HepG2 (cell line): ENCODE measurements at regions not wholly inside any gene's neighbourhood (a gene's known extent, or its start where the extent isn't known, plus 50 kb on each side); places are given as distances from the start of the nearest gene placed in this dataset.

Experiments used
- ATAC-seq: fragments of 200-7000 bp; cut with Tn5 transposase; 3 replicates; pipeline ENCODE4 v1.9.1; 2020; ENCODE audit warnings: mild to moderate bottlenecking, moderate library complexity
- BruUV-seq: library from RNA; stranded (reverse); fragments of 400-500 nt; replicated peaks from 2 replicates; lab custom pipeline; 2021; lab: Mats Ljungman, UMichigan
- CTCF ChIA-PET: fragments of 300-600 bp; formaldehyde crosslinking; extraction: SDS; loops from one replicate; lab custom pipeline; 2021; ENCODE audit warnings: low total read pairs, inconsistent platforms, low intra/inter-chr PET ratio; lab: Yijun Ruan, JAX
- POLR2A ChIA-PET: fragments of 350-600 bp; sonication (Branson Sonifier 250); formaldehyde crosslinking; loops from one replicate; lab custom pipeline; 2020; ENCODE audit warnings: antibody characterized with exemption, inconsistent platforms; lab: Yijun Ruan, JAX
- DNase-seq: peaks from one replicate; pipeline ENCODE4 v3.0.0-alpha.2; 2015; ENCODE audit warnings: low spot score
- FAIRE-seq: peaks from 3 replicates; lab custom pipeline; 2011; peaks lifted over from hg19 to GRCh38; lab: Jason Lieb, UNC
- H2AFZ ChIP-seq: one replicate; pipeline ENCODE4 v1.6.1; 2011; ENCODE audit warnings: low read length, inconsistent platforms
- H3K27ac ChIP-seq: fragments of 300-600 bp; 3 replicates; pipeline ENCODE4 v1.8.0; 2011; ENCODE audit warnings: mixed run types, mild to moderate bottlenecking, mixed read lengths, low read length, inconsistent platforms; ENCODE audit not compliant: insufficient read depth; ENCODE audit errors: extremely low read length
- H3K27me3 ChIP-seq, 2 experiments: fragments of 200-600 bp in 1 of 2; 2 replicates in 1 of 2; 3 replicates in 1 of 2; pipeline versions ENCODE4 v1.6.0 to v1.8.0; 2011; ENCODE audit warnings: low read length in 2 of 2, mild to moderate bottlenecking in 2 of 2, moderate library complexity in 2 of 2, inconsistent platforms in 1 of 2; ENCODE audit not compliant: insufficient read depth in 2 of 2, control insufficient read depth in 1 of 2
- H3K36me3 ChIP-seq, 2 experiments: fragments of 200-600 bp in 1 of 2; replicated peaks in 1 of 2; 2 replicates in 1 of 2; 3 replicates in 1 of 2; pipeline versions ENCODE4 v1.5.1 to v1.8.0; 2011; ENCODE audit warnings: low read length in 2 of 2, inconsistent platforms in 1 of 2; ENCODE audit not compliant: insufficient read depth in 2 of 2, control insufficient read depth in 1 of 2
- H3K4me1 ChIP-seq: 2 replicates; pipeline ENCODE4 v1.5.1; 2012; ENCODE audit warnings: low read length, inconsistent platforms; ENCODE audit not compliant: insufficient read depth
- H3K4me2 ChIP-seq: 2 replicates; pipeline ENCODE4 v1.6.0; 2011; ENCODE audit warnings: low read depth, low read length, inconsistent platforms
- H3K4me3 ChIP-seq, 3 experiments: fragments of 200-600 bp in 1 of 3; sonication (generic), shearing (Covaris generic) in 1 of 3; replicated peaks in 1 of 3; 2 replicates each; pipeline ENCODE4 v1.5.1; 2011 to 2016; ENCODE audit warnings: low read length in 3 of 3, inconsistent platforms in 2 of 3, low read depth in 2 of 3, mild to moderate bottlenecking in 2 of 3, control low read depth in 1 of 3, mixed read lengths in 1 of 3; ENCODE audit not compliant: insufficient read depth in 1 of 3
- H3K79me2 ChIP-seq: one replicate; pipeline ENCODE4 v1.6.1; 2011; ENCODE audit warnings: low read length, inconsistent platforms; ENCODE audit not compliant: insufficient read depth
- H3K9ac ChIP-seq: 2 replicates; pipeline ENCODE4 v1.6.0; 2011; ENCODE audit warnings: mild to moderate bottlenecking, low read depth, low read length, inconsistent platforms; ENCODE audit not compliant: insufficient read depth
- H3K9me3 ChIP-seq: 2 replicates; pipeline ENCODE4 v1.5.1; 2012; ENCODE audit warnings: mild to moderate bottlenecking, low read length
- H4K20me1 ChIP-seq: 2 replicates; pipeline ENCODE4 v1.6.0; 2011; ENCODE audit warnings: inconsistent platforms, mild to moderate bottlenecking, low read length, moderate library complexity; ENCODE audit not compliant: insufficient read depth
- BHLHE40 ChIP-seq: IDR thresholded peaks from 2 replicates; pipeline ENCODE4 v1.6.1; 2011; ENCODE audit warnings: low read length, improper control_type of control experiment
- FLYWCH1 ChIP-seq: sonication (generic); formaldehyde crosslinking; IDR thresholded peaks from 2 replicates; pipeline ENCODE4 v1.8.1; 2023; ENCODE audit warnings: mild to moderate bottlenecking, missing genetic modification reagents
- POLR2A ChIP-seq, 2 experiments: IDR thresholded peaks; 2 replicates each; pipeline ENCODE4 v1.6.1; 2011; ENCODE audit warnings: low read depth in 2 of 2, low read length in 2 of 2, mild to moderate bottlenecking in 1 of 2, moderate library complexity in 1 of 2; ENCODE audit not compliant: insufficient read depth in 1 of 2
- ZNF609 ChIP-seq: sonication (generic); formaldehyde crosslinking; IDR thresholded peaks from 2 replicates; pipeline ENCODE4 v1.4.0; 2020; ENCODE audit warnings: mild to moderate bottlenecking, missing genetic modification reagents, borderline replicate concordance
- WGBS: methylation state at CpG from one replicate; pipeline ENCODE4 v1.1.6; 2017; ENCODE audit warnings: low lambda C conversion rate; 5-methylcytosine and 5-hydroxymethylcytosine counted together
- in situ Hi-C: cut with HindIII; loops from 2 replicates; pipeline ENCODE4 v1.10.0; 2017; ENCODE audit warnings: low pct_unique_long_range_greater_than_20kb; ENCODE audit not compliant: extremely low pct_ligation_motif_present
- intact Hi-C: fragments of 100-400 bp; cut with micrococcal nuclease; formaldehyde crosslinking; loops from one replicate; pipeline ENCODE4 v1.10.0; 2022; ENCODE audit not compliant: unreplicated experiment
- TF ChIP-seq, protein P1 (sequence below): IDR thresholded peaks from 2 replicates; pipeline ENCODE4 v1.6.1; 2016; ENCODE audit warnings: control low read depth

DNA sequence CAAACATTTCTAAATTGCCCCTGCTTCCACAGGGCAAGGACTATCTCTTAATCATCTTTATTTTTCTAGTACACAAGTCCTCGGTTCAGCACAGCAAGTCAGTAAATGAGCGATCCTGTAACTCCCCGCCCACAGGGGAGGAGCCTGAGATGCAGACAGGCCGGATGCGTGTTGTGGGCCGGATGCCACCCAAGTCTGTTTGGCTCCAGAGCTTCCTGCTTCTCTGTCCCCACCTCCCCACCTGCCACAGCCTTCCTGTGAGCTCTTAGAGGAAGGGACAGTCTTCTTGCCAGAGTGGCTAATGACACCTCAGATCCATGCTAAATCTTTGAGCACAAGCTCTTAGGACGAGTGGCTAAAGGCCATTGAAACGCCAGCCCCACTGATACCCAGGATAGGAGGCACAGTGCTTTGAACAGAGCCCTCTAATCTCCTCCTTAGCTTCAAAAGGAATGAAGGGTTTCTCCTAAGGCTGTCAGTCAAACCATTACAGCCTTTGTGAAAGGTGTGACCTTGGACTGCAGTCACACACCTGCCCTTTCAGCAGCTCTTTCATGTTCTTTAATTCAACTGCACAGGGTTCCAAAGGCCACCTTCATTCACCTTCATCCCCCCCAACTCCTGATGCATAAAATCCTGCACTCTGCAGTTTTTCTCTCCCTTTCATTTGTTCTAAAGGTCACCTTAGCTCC, 264.3 kb downstream of the TFAP2C start:
- in situ Hi-C loops (no loop called here), intact Hi-C loops (no loop called here)
- no peaks in the 10 kb centered on the region for H3K79me2 ChIP-seq
- DNase-seq (no peak), FAIRE-seq (no peak), ATAC-seq (peak; percentile 42)
- peaks cover 0 to 14% of the 10 kb centered on the region in 2 experiments; a peak in 3 of 5 replicates for H3K27me3 ChIP-seq
- H3K4me3 ChIP-seq, result no peak overlapping the region
- H2AFZ ChIP-seq, result no peak overlapping the region
- H3K36me3 ChIP-seq, result no peaks in the 10 kb centered on the region
- POLR2A ChIA-PET, result no interaction called here
- 9% methylated on average over 8 of the region's 8 CpGs for WGBS
- H3K4me2 ChIP-seq, result no peak overlapping the region
- H3K9me3 ChIP-seq, result no peaks in the 10 kb centered on the region
- CTCF ChIA-PET, result no interaction called here
- no peak overlapping the region for H3K9ac ChIP-seq
- no peak overlapping the region for H3K27ac ChIP-seq
- TF ChIP-seq FLYWCH1 (CRISPR knock-in tag) (no peak), ZNF609 (CRISPR knock-in tag) (no peak), BHLHE40 (no peak), POLR2A (IDR thresholded peaks at IDR 0.05; ENCODE audit: insufficient read depth in 1 of 2, low read depth in 2 of 2, low read length in 2 of 2) (no peak)
- TF ChIP-seq, protein P1, sequence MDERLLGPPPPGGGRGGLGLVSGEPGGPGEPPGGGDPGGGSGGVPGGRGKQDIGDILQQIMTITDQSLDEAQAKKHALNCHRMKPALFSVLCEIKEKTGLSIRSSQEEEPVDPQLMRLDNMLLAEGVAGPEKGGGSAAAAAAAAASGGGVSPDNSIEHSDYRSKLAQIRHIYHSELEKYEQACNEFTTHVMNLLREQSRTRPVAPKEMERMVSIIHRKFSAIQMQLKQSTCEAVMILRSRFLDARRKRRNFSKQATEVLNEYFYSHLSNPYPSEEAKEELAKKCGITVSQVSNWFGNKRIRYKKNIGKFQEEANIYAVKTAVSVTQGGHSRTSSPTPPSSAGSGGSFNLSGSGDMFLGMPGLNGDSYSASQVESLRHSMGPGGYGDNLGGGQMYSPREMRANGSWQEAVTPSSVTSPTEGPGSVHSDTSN (CRISPR knock-in tag), result 0 out of 2 replicates have a peak, but pooled peaks have one; percentile 9
- no TSS peak for BruUV-seq
- H3K4me1 ChIP-seq, result peaks cover 7% of the 10 kb centered on the region; the same call in 1 of the 2 replicates
- H4K20me1 ChIP-seq, result no peaks in the 10 kb centered on the region
